ENCODE measurements at regions not wholly inside any gene's neighbourhood (a gene's known extent, or its start where the extent isn't known, plus 50 kb on each side); places are given as distances from the start of the nearest gene placed in this dataset.

GRCh38 chr1:67887146-67887545 is 53.9 kb upstream of the GNG12 start:
- H3K27ac ChIP-seq (ENCODE audit: low read depth in 1 of 2, low read length in 2 of 2): no peak overlapping the region
- no peaks in the 10 kb centered on the region for H3K27me3 ChIP-seq (ENCODE audit: control insufficient read depth in 4 of 4, insufficient read depth in 4 of 4, low read length in 3 of 4)
- WGBS: 91% methylated on average over 2 of the region's 2 CpGs
- no peak overlapping the region for H3K4me3 ChIP-seq (ENCODE audit: low read depth in 1 of 3, low read length in 3 of 3)
- no peaks in the 10 kb centered on the region for H3K4me1 ChIP-seq (ENCODE audit: control insufficient read depth in 4 of 4, insufficient read depth in 4 of 4, low read length in 3 of 4)
- H3K9ac ChIP-seq (ENCODE audit: low read depth in 1 of 2, low read length in 2 of 2): no peak overlapping the region
- DNase-seq (ENCODE audit: low spot score): no peak
- H3K9me3 ChIP-seq (ENCODE audit: control insufficient read depth in 4 of 4, low read length in 3 of 4): no peaks in the 10 kb centered on the region
- no peaks in the 10 kb centered on the region for H3K36me3 ChIP-seq (ENCODE audit: control insufficient read depth in 4 of 4, insufficient read depth in 3 of 4, low read depth in 1 of 4, low read length in 3 of 4)
- TF ChIP-seq, protein P1, sequence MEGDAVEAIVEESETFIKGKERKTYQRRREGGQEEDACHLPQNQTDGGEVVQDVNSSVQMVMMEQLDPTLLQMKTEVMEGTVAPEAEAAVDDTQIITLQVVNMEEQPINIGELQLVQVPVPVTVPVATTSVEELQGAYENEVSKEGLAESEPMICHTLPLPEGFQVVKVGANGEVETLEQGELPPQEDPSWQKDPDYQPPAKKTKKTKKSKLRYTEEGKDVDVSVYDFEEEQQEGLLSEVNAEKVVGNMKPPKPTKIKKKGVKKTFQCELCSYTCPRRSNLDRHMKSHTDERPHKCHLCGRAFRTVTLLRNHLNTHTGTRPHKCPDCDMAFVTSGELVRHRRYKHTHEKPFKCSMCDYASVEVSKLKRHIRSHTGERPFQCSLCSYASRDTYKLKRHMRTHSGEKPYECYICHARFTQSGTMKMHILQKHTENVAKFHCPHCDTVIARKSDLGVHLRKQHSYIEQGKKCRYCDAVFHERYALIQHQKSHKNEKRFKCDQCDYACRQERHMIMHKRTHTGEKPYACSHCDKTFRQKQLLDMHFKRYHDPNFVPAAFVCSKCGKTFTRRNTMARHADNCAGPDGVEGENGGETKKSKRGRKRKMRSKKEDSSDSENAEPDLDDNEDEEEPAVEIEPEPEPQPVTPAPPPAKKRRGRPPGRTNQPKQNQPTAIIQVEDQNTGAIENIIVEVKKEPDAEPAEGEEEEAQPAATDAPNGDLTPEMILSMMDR (IDR thresholded peaks at IDR 0.05; ENCODE audit: low read depth, low read length, missing input control): no peak
- TF ChIP-seq EGR1 (IDR thresholded peaks at IDR 0.05; ENCODE audit: low read depth in 2 of 2) (no peak), HNF4G (IDR thresholded peaks at IDR 0.05) (no peak), NR2F2 (IDR thresholded peaks at IDR 0.05) (no peak), JUND (IDR thresholded peaks at IDR 0.05) (no peak), TAF1 (conservative IDR thresholded peaks at IDR 0.05) (no peak), FOXA1 (IDR thresholded peaks at IDR 0.05) (no peak), GABPA (IDR thresholded peaks at IDR 0.05 in 1 of 2, conservative IDR thresholded peaks at IDR 0.05 in 1 of 2) (no peak), HNF4A (conservative IDR thresholded peaks at IDR 0.05) (no peak), FOXA2 (IDR thresholded peaks at IDR 0.05) (no peak), SP1 (IDR thresholded peaks at IDR 0.05) (no peak), RXRA (IDR thresholded peaks at IDR 0.05) (no peak)
- TF ChIP-seq, protein P2, sequence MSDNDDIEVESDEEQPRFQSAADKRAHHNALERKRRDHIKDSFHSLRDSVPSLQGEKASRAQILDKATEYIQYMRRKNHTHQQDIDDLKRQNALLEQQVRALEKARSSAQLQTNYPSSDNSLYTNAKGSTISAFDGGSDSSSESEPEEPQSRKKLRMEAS (IDR thresholded peaks at IDR 0.05): no peak
- TF ChIP-seq, protein P3, sequence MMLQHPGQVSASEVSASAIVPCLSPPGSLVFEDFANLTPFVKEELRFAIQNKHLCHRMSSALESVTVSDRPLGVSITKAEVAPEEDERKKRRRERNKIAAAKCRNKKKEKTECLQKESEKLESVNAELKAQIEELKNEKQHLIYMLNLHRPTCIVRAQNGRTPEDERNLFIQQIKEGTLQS (IDR thresholded peaks at IDR 0.05): no peak
- TF ChIP-seq, protein P4, sequence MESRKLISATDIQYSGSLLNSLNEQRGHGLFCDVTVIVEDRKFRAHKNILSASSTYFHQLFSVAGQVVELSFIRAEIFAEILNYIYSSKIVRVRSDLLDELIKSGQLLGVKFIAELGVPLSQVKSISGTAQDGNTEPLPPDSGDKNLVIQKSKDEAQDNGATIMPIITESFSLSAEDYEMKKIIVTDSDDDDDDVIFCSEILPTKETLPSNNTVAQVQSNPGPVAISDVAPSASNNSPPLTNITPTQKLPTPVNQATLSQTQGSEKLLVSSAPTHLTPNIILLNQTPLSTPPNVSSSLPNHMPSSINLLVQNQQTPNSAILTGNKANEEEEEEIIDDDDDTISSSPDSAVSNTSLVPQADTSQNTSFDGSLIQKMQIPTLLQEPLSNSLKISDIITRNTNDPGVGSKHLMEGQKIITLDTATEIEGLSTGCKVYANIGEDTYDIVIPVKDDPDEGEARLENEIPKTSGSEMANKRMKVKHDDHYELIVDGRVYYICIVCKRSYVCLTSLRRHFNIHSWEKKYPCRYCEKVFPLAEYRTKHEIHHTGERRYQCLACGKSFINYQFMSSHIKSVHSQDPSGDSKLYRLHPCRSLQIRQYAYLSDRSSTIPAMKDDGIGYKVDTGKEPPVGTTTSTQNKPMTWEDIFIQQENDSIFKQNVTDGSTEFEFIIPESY (IDR thresholded peaks at IDR 0.05): no peak

DNA sequence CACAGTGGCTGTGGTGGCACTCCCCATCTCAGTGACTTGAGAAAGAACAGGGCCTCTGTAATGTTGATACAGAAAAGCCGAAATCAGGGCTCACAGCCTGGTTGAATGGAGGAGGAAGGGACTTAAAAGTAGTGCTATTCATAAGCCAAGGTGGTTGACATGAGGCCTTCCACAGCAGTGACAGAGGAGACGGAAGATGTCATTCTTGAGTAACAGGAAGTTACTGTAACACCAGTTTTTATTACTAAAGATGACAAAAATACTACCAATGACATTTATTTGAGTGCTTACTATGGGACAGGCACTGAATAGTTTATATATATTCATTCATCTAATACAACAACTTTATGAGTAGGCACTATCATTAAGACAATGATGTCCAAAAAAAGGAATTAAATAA is 52.8 kb upstream of the GNG12 start:
- Histone ChIP-seq H3K4me1 (ENCODE audit: control insufficient read depth in 4 of 4, insufficient read depth in 4 of 4, low read length in 3 of 4) (no peaks in the 10 kb centered on the region), H3K27me3 (ENCODE audit: control insufficient read depth in 4 of 4, insufficient read depth in 4 of 4, low read length in 3 of 4) (no peaks in the 10 kb centered on the region), H3K4me3 (ENCODE audit: low read depth in 1 of 3, low read length in 3 of 3) (no peak overlapping the region), H3K9me3 (ENCODE audit: control insufficient read depth in 4 of 4, low read length in 3 of 4) (no peaks in the 10 kb centered on the region), H3K9ac (ENCODE audit: low read depth in 1 of 2, low read length in 2 of 2) (no peak overlapping the region), H3K27ac (ENCODE audit: low read depth in 1 of 2, low read length in 2 of 2) (no peak overlapping the region), H3K36me3 (ENCODE audit: control insufficient read depth in 4 of 4, insufficient read depth in 3 of 4, low read depth in 1 of 4, low read length in 3 of 4) (no peaks in the 10 kb centered on the region)
- WGBS: 89% methylated on average over 2 of the region's 2 CpGs
- TF ChIP-seq FOXA2 (IDR thresholded peaks at IDR 0.05) (no peak), HNF4A (conservative IDR thresholded peaks at IDR 0.05) (no peak), TAF1 (conservative IDR thresholded peaks at IDR 0.05) (no peak), RXRA (IDR thresholded peaks at IDR 0.05) (no peak), GABPA (IDR thresholded peaks at IDR 0.05 in 1 of 2, conservative IDR thresholded peaks at IDR 0.05 in 1 of 2) (no peak), YY1 (IDR thresholded peaks at IDR 0.05) (no peak), SP1 (IDR thresholded peaks at IDR 0.05) (no peak)
- TF ChIP-seq, protein P1 (IDR thresholded peaks at IDR 0.05; ENCODE audit: low read depth, low read length, missing input control): no peak
- no peak for DNase-seq (ENCODE audit: low spot score)

All from liver (tissue), 8 donors.